ENCODE measurements at regions not wholly inside any gene's neighbourhood (a gene's known extent, or its start where the extent isn't known, plus 50 kb on each side); places are given as distances from the start of the nearest gene placed in this dataset.
A peak's percentile ranks its signal among the peaks of the same experiment; 100 is the strongest.

DNA sequence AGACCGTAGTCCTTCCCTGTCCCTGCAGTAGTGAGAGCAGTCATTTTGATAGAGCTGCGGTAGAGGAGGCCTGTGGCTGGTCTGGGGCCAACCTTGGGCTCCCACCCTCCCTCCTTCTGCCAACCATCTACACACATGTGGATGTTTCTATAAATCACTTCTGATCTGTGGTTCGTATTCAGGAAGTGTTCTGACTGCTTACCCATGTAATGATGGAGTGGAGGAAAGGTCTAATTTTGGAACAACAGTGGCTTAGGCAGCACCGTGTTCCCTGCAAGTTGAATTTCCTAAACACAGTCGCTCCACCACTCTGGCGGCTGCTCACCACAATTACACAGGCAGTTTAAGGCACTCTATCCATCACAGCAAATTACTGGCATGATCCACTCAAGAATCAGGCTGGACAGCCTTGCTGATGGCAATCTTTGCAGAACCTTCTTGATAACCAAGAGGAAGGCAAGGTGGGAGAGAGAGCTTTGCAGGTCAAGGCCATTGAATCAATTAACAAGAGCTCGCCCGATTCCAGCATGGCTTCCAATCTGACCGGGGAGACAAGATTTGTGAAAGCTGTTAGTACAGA, 104.7 kb upstream of the VEPH1 start:
- no peak for DNase-seq
- no peaks in the 10 kb centered on the region for H3K36me3 ChIP-seq (ENCODE audit: low read depth)
- in situ Hi-C loops (cut with MboI), result loop anchor here (10.0 kb wide), 1 partner anchor 827 kb away; no protein-coding TSS in a partner anchor

DNA sequence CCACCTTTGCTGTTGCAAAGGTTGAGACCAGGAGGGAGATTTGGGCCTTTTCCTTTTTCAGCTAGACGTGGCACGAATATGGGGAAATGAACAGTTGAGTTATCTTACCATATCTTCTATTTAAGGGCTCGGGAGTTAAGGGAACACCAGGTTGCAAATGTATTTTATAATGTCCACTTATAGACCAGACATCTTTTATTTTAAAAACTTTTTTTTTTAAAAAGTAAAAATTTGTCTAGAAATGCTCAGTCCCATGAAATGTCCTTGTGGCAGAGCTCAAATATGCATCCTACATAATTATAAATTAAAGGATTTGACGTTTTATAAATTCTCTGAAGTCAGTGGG, 103.6 kb upstream of the VEPH1 start:
- 32 to 35% methylated on average over 4 of the region's 4 CpGs for WGBS, 2 experiments (ENCODE audit: low coverage in 1 of 2, low lambda C conversion rate in 2 of 2, missing lambda C conversion rate in 2 of 2)
- Histone ChIP-seq H3K79me2 (ENCODE audit: insufficient read depth) (no peaks in the 10 kb centered on the region), H3K4me1 (ENCODE audit: insufficient read depth) (no peaks in the 10 kb centered on the region; the same call in 1 of the 2 replicates), H3K36me3 (ENCODE audit: low read depth) (no peaks in the 10 kb centered on the region), H3K4me2 (ENCODE audit: unreplicated experiment) (peak overlapping the region; percentile 69), H3K27me3 (replicated peaks; ENCODE audit: insufficient read depth) (no peaks in the 10 kb centered on the region), H3K27ac (no peak overlapping the region), H2AFZ (peak overlapping the region; percentile 73), H3K4me3 (peak overlapping the region; percentile 33), H3F3A (ENCODE audit: insufficient read depth) (no peaks in the 10 kb centered on the region), H3K9me2 (ENCODE audit: insufficient read depth) (no peaks in the 10 kb centered on the region), H3K9me3 (ENCODE audit: low read depth) (no peaks in the 10 kb centered on the region), H4K20me1 (ENCODE audit: insufficient read depth) (no peaks in the 10 kb centered on the region), H3K9ac (no peak overlapping the region)
- TF ChIP-seq EZH2 (IDR thresholded peaks at IDR 0.05; ENCODE audit: insufficient read depth, poor library complexity, severe bottlenecking), result no peak
- no peak for TF ChIP-seq EZH2phosphoT487 (IDR thresholded peaks at IDR 0.05; ENCODE audit: insufficient read depth, low read depth)
- no peak for DNase-seq
- in situ Hi-C loops (cut with MboI), result loop anchor here (10.0 kb wide), 1 partner anchor 828 kb away; no protein-coding TSS in a partner anchor

More for the DNA sequence above, 104.7 kb upstream of the VEPH1 start:
- TF ChIP-seq EZH2 (IDR thresholded peaks at IDR 0.05; ENCODE audit: insufficient read depth, poor library complexity, severe bottlenecking), result no peak
- TF ChIP-seq EZH2phosphoT487 (IDR thresholded peaks at IDR 0.05; ENCODE audit: insufficient read depth, low read depth), result no peak
- Histone ChIP-seq H3K9ac (no peak overlapping the region), H4K20me1 (ENCODE audit: insufficient read depth) (no peaks in the 10 kb centered on the region), H3K27me3 (replicated peaks; ENCODE audit: insufficient read depth) (no peaks in the 10 kb centered on the region), H3K4me3 (no peak overlapping the region), H3K4me1 (ENCODE audit: insufficient read depth) (no peaks in the 10 kb centered on the region; the same call in 1 of the 2 replicates), H3K27ac (no peak overlapping the region), H3K79me2 (ENCODE audit: insufficient read depth) (no peaks in the 10 kb centered on the region), H3K9me3 (ENCODE audit: low read depth) (no peaks in the 10 kb centered on the region), H3K9me2 (ENCODE audit: insufficient read depth) (no peaks in the 10 kb centered on the region), H3K4me2 (ENCODE audit: unreplicated experiment) (no peak overlapping the region), H3F3A (ENCODE audit: insufficient read depth) (no peaks in the 10 kb centered on the region), H2AFZ (no peak overlapping the region)
- WGBS, 2 experiments (ENCODE audit: low coverage in 1 of 2, low lambda C conversion rate in 2 of 2, missing lambda C conversion rate in 2 of 2), result 91 to 94% methylated on average over 9 of the region's 9 CpGs

DNA sequence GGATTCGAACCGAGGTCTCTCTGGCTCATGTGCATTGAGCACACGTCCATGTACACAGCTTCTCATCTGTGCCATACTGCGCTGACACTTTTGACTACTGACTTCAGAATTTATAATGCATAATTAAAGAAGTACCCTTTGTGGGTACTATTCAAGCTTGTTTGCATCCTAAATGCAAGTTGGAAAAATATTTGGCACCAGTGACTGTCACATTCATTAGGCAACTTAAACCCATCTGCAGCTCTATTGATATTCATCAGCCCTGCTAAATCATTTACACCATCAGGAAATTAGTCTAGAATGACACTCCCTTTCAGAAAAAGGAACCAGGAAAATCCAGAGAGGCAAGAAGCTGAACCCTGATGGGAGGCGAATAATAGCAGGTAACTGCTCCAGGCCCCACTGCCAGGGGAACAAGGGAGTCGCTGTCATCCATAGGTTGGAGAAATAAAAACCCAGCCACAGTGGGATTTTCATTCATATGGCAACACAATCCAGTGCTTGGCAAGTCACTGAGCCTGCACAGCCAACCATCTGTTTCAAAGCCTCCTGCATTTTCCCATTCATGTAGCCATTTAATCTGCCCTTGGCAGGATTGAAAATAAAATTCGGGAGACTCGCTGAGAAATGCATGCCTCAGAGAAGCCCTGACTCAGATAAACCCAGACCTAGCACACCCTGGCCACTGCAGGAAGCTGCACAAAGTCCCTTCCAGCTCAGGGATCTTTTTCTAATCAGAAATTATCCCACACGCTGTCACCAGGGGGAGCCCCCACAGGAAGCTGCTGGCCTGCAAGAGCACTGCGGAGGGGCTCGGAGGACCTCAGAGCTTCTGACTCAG, 103.0 kb upstream of the VEPH1 start:
- Histone ChIP-seq H3K27me3 (replicated peaks; ENCODE audit: insufficient read depth) (no peaks in the 10 kb centered on the region), H3K36me3 (ENCODE audit: low read depth) (no peaks in the 10 kb centered on the region), H3K9me2 (ENCODE audit: insufficient read depth) (no peaks in the 10 kb centered on the region), H3K79me2 (ENCODE audit: insufficient read depth) (no peaks in the 10 kb centered on the region), H3K4me2 (ENCODE audit: unreplicated experiment) (peak overlapping the region; percentile 69), H3F3A (ENCODE audit: insufficient read depth) (no peaks in the 10 kb centered on the region), H3K4me3 (peak overlapping the region; percentile 33), H4K20me1 (ENCODE audit: insufficient read depth) (no peaks in the 10 kb centered on the region), H3K9me3 (ENCODE audit: low read depth) (no peaks in the 10 kb centered on the region), H2AFZ (peak overlapping the region; percentile 73), H3K4me1 (ENCODE audit: insufficient read depth) (no peaks in the 10 kb centered on the region; the same call in 1 of the 2 replicates), H3K27ac (no peak overlapping the region), H3K9ac (no peak overlapping the region)
- TF ChIP-seq EZH2 (IDR thresholded peaks at IDR 0.05; ENCODE audit: insufficient read depth, poor library complexity, severe bottlenecking) (no peak), EZH2phosphoT487 (IDR thresholded peaks at IDR 0.05; ENCODE audit: insufficient read depth, low read depth) (no peak)
- WGBS, 2 experiments (ENCODE audit: low coverage in 1 of 2, low lambda C conversion rate in 2 of 2, missing lambda C conversion rate in 2 of 2), result 30 to 34% methylated on average over 11 of the region's 11 CpGs
- DNase-seq, result peak; percentile 85
- in situ Hi-C loops (cut with MboI), result loop anchor here (10.0 kb wide), 1 partner anchor 829 kb away; no protein-coding TSS in a partner anchor

DNA sequence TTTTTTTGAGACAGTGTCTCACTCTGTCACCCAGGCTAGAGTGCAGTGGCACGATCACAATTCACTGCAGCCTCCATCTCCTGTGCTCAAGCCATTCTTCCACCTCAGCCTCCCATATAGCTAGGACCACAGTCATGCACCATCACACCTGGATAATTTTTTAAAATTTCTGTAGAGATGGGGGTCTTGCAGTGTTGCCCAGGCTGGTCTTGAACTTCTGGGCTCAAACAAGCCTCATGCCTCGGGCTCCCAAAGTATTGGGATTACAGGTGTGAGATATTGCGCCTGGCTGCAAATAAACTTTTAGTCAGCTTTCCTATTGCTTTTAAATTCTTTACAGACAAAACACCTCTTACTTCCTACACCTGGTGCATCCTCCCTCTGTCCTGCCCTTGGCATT, 102.1 kb upstream of the VEPH1 start:
- H4K20me1 ChIP-seq (ENCODE audit: insufficient read depth), result no peaks in the 10 kb centered on the region
- H3K4me3 ChIP-seq, result no peak overlapping the region
- no peak overlapping the region for H3K27ac ChIP-seq
- no peaks in the 10 kb centered on the region; the same call in 1 of the 2 replicates for H3K4me1 ChIP-seq (ENCODE audit: insufficient read depth)
- H3K4me2 ChIP-seq (ENCODE audit: unreplicated experiment), result no peak overlapping the region
- H3K27me3 ChIP-seq (replicated peaks; ENCODE audit: insufficient read depth), result no peaks in the 10 kb centered on the region
- H2AFZ ChIP-seq, result no peak overlapping the region
- no peaks in the 10 kb centered on the region for H3K36me3 ChIP-seq (ENCODE audit: low read depth)
- WGBS, 2 experiments (ENCODE audit: low coverage in 1 of 2, low lambda C conversion rate in 2 of 2, missing lambda C conversion rate in 2 of 2), result 84 to 95% methylated on average over 3 of the region's 3 CpGs
- H3K9ac ChIP-seq, result no peak overlapping the region
- no peaks in the 10 kb centered on the region for H3K9me3 ChIP-seq (ENCODE audit: low read depth)
- DNase-seq, result no peak
- H3F3A ChIP-seq (ENCODE audit: insufficient read depth), result no peaks in the 10 kb centered on the region
- no peak for TF ChIP-seq EZH2 (IDR thresholded peaks at IDR 0.05; ENCODE audit: insufficient read depth, poor library complexity, severe bottlenecking)
- no peak for TF ChIP-seq EZH2phosphoT487 (IDR thresholded peaks at IDR 0.05; ENCODE audit: insufficient read depth, low read depth)
- in situ Hi-C loops (cut with MboI), result loop anchor here (10.0 kb wide), 1 partner anchor 829 kb away; no protein-coding TSS in a partner anchor
- H3K9me2 ChIP-seq (ENCODE audit: insufficient read depth), result no peaks in the 10 kb centered on the region
- no peaks in the 10 kb centered on the region for H3K79me2 ChIP-seq (ENCODE audit: insufficient read depth)
